Smooth muscle cell (in vitro differentiated cells): ENCODE measurements at regions not wholly inside any gene's neighbourhood (a gene's known extent, or its start where the extent isn't known, plus 50 kb on each side); places are given as distances from the start of the nearest gene placed in this dataset.
A peak's percentile ranks its signal among the peaks of the same experiment; 100 is the strongest.
"Not testable (repeated sequence)": the region's sequence is repeated elsewhere in the genome, so short reads cannot be mapped to it uniquely, and the experiment has no call there.

Experiments
- DNase-seq: peaks from one replicate; lab custom pipeline; 2025; ENCODE audit not compliant: unreplicated experiment; lab: John Stamatoyannopoulos, UW
- H2AFZ ChIP-seq: fragments of 200-600 bp; sonication (generic); 2 replicates; pipeline ENCODE4 v1.6.0; 2016; ENCODE audit warnings: antibody characterized with exemption, low read depth, mild to moderate bottlenecking
- H3F3A ChIP-seq: fragments of 200-600 bp; sonication (generic); 2 replicates; pipeline ENCODE4 v1.6.0; 2017; ENCODE audit warnings: antibody characterized with exemption, low read depth
- H3K27ac ChIP-seq: fragments of 200-600 bp; sonication (generic); 2 replicates; pipeline ENCODE4 v1.5.1; 2016; ENCODE audit warnings: low read depth, mild to moderate bottlenecking
- H3K27me3 ChIP-seq: fragments of 200-600 bp; sonication (generic); 2 replicates; pipeline ENCODE4 v1.6.1; 2016; ENCODE audit warnings: low read depth, mild to moderate bottlenecking
- H3K36me3 ChIP-seq: fragments of 200-600 bp; sonication (generic); 2 replicates; pipeline ENCODE4 v1.5.1; 2016; ENCODE audit warnings: low read depth
- H3K4me1 ChIP-seq: fragments of 200-600 bp; sonication (generic); 2 replicates; pipeline ENCODE4 v1.5.1; 2016; ENCODE audit warnings: low read depth
- H3K4me2 ChIP-seq: fragments of 200-600 bp; sonication (generic); 2 replicates; pipeline ENCODE4 v1.6.0; 2016; ENCODE audit warnings: mild to moderate bottlenecking
- H3K4me3 ChIP-seq: fragments of 200-600 bp; sonication (generic); 2 replicates; pipeline ENCODE4 v1.5.1; 2016; ENCODE audit warnings: mild to moderate bottlenecking
- H3K79me2 ChIP-seq: fragments of 200-600 bp; sonication (generic); 2 replicates; pipeline ENCODE4 v1.6.0; 2016; ENCODE audit warnings: low read depth, mild to moderate bottlenecking
- H3K9ac ChIP-seq: fragments of 200-600 bp; sonication (generic); 2 replicates; pipeline ENCODE4 v1.6.0; 2016; ENCODE audit warnings: low read depth
- H3K9me3 ChIP-seq: fragments of 200-600 bp; sonication (generic); replicated peaks from 2 replicates; pipeline ENCODE4 v1.5.1; 2016; ENCODE audit warnings: low read depth
- H4K20me1 ChIP-seq: fragments of 200-600 bp; sonication (generic); 2 replicates; pipeline ENCODE4 v1.6.0; 2016; ENCODE audit warnings: low read depth
- WGBS: methylation state at CpG from one replicate; pipeline ENCODE4 v1.1.7; 2016; ENCODE audit warnings: low lambda C conversion rate; 5-methylcytosine and 5-hydroxymethylcytosine counted together
- TF ChIP-seq, protein P1 (sequence below): fragments of 200-600 bp; sonication (generic); IDR thresholded peaks from 2 replicates; pipeline ENCODE4 v1.5.1; 2017; ENCODE audit warnings: borderline replicate concordance, mild to moderate bottlenecking, antibody characterized with exemption; ENCODE audit not compliant: insufficient read depth, poor library complexity, severe bottlenecking

DNA sequence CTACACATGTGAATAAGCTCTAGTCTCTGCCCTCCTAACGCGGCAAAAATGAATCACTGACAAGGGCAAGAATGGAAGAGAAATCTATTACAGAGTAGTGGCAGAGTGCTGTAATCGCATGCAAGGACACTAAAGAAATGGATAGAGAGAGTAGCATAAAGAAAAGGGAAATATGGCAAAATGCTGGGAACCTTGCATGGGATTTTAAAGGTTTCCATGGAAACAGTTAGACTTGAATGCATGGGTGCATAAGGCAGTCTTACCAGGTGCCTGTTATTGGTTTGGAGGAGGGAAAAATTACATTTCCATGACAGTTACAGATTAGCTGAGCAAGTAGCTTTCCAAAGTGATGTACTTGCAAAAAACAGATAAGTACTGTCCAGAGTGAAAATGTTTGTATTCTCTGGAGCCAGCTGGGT, 233.4 kb downstream of the PTN start:
- H3K27ac ChIP-seq, result peak overlapping the region; percentile 33
- WGBS, result 17% methylated on average over 3 of the region's 3 CpGs
- no peak overlapping the region for H3K9ac ChIP-seq
- no peaks in the 10 kb centered on the region for H3K27me3 ChIP-seq
- TF ChIP-seq, protein P1, sequence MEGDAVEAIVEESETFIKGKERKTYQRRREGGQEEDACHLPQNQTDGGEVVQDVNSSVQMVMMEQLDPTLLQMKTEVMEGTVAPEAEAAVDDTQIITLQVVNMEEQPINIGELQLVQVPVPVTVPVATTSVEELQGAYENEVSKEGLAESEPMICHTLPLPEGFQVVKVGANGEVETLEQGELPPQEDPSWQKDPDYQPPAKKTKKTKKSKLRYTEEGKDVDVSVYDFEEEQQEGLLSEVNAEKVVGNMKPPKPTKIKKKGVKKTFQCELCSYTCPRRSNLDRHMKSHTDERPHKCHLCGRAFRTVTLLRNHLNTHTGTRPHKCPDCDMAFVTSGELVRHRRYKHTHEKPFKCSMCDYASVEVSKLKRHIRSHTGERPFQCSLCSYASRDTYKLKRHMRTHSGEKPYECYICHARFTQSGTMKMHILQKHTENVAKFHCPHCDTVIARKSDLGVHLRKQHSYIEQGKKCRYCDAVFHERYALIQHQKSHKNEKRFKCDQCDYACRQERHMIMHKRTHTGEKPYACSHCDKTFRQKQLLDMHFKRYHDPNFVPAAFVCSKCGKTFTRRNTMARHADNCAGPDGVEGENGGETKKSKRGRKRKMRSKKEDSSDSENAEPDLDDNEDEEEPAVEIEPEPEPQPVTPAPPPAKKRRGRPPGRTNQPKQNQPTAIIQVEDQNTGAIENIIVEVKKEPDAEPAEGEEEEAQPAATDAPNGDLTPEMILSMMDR, result no peak
- no peak for DNase-seq
- H3K4me1 ChIP-seq, result no peaks in the 10 kb centered on the region
- peaks cover 4% of the 10 kb centered on the region for H3F3A ChIP-seq
- no peak overlapping the region for H3K4me3 ChIP-seq
- no peaks in the 10 kb centered on the region for H4K20me1 ChIP-seq
- no peaks in the 10 kb centered on the region for H3K79me2 ChIP-seq
- H3K4me2 ChIP-seq, result peak overlapping the region; percentile 35
- no peaks in the 10 kb centered on the region for H3K9me3 ChIP-seq
- no peak overlapping the region for H2AFZ ChIP-seq
- no peaks in the 10 kb centered on the region for H3K36me3 ChIP-seq

DNA sequence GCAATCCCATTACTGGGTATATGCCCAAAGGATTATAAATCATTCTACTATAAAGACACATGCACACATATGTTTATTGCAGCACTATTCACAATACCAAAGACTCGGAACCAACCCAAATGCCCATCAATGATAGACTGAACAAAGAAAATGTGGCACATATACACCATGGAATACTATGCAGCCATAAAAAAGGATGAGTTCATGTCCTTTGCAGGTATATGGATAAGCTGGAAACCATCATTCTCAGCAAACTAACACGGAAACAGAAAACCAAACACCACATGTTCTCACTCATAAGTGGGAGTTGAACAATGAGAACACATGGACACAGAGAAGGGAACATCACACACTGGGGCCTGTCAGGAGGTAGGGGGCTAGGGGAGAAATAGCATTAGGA, 235.7 kb downstream of the PTN start:
- not testable (repeated sequence) for H3K9me3 ChIP-seq, H3K4me3 ChIP-seq, H3K4me1 ChIP-seq, H3K79me2 ChIP-seq, H3K4me2 ChIP-seq, H3K36me3 ChIP-seq, H3K27ac ChIP-seq, H2AFZ ChIP-seq, DNase-seq, H3F3A ChIP-seq, H4K20me1 ChIP-seq, H3K27me3 ChIP-seq, H3K9ac ChIP-seq
- WGBS, result 92% methylated on average over 2 of the region's 2 CpGs

DNA sequence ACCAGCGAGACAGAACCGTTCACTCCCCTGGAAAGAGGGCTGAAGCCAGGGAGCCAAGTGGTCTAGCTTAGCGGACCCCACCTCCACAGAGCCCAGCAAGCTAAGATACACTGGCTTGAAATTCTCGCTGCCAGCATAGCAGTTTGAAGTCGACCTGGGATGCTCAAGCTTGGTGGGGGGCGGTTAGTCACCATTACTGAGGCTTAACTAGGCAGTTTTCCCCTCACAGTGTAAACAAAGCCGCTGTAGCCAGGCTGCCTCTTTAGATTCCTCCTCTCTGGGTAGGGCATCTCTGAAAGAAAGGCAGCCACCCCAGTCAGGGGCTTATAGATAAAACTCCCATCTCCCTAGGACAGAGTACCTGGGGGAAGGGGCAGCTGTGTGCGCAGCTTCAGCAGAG, 235.1 kb downstream of the CHRM2 start:
- not testable (repeated sequence) for H3K27me3 ChIP-seq, H3K27ac ChIP-seq, H3K36me3 ChIP-seq, H4K20me1 ChIP-seq, H2AFZ ChIP-seq, H3F3A ChIP-seq, H3K4me3 ChIP-seq, H3K9ac ChIP-seq, H3K79me2 ChIP-seq, DNase-seq, H3K9me3 ChIP-seq, H3K4me1 ChIP-seq, H3K4me2 ChIP-seq
- WGBS, result 76% methylated on average over 8 of the region's 8 CpGs

DNA sequence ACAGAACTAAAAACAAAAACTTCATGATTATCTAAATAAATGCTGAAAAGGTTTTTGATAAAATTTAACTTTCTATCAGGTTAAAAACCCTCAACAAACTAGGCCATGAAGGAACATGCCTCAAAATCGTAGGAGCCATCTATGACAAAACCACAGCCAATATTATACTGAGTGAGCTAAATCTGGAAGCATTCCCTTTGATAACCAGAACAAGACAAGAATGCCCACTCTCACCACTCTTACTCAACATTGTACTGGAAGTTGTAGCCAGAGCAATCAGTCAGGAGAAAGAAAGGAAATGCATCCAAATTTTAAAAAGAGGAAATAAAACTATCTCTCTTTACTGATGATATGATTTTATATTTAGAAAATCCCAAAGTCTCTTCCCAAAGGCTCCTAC, 228.7 kb downstream of the CHRM2 start:
- H3K9me3 ChIP-seq, result no peaks in the 10 kb centered on the region
- H3K36me3 ChIP-seq, result no peaks in the 10 kb centered on the region
- H3K27me3 ChIP-seq, result no peaks in the 10 kb centered on the region
- no peak overlapping the region for H3K4me2 ChIP-seq
- no peaks in the 10 kb centered on the region for H3K79me2 ChIP-seq
- no peak overlapping the region for H2AFZ ChIP-seq
- H4K20me1 ChIP-seq, result no peaks in the 10 kb centered on the region
- 33% methylated on average over 1 of the region's 1 CpG for WGBS
- H3K4me3 ChIP-seq, result no peak overlapping the region
- no peak for DNase-seq
- H3K27ac ChIP-seq, result no peak overlapping the region
- H3K4me1 ChIP-seq, result no peaks in the 10 kb centered on the region
- H3K9ac ChIP-seq, result no peak overlapping the region
- TF ChIP-seq, protein P1, result no peak
- H3F3A ChIP-seq, result no peaks in the 10 kb centered on the region

DNA sequence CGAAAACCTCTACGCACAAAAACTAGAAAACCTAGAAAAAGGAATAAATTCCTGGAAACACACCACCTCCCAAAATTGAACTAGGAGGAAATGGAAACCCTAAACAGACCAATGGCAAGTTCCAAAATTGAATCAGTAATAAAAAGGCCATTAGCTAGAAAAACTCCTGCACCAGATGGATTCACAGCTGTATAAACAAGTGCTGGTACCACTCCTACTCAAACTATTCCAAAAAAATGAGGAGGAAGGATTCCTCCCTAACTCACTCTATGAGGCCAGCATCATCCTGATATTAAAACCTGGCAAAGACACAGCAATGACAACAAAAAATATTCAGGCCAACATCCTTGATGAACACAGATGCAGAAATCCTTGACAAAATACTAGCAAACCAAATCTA, 228.2 kb downstream of the CHRM2 start:
- Histone ChIP-seq H3K36me3 (no peaks in the 10 kb centered on the region), H3F3A (no peaks in the 10 kb centered on the region), H3K27me3 (no peaks in the 10 kb centered on the region), H3K9ac (no peak overlapping the region), H3K4me1 (no peaks in the 10 kb centered on the region), H2AFZ (no peak overlapping the region), H4K20me1 (no peaks in the 10 kb centered on the region), H3K79me2 (no peaks in the 10 kb centered on the region), H3K27ac (no peak overlapping the region), H3K4me3 (no peak overlapping the region), H3K4me2 (no peak overlapping the region), H3K9me3 (no peaks in the 10 kb centered on the region)
- DNase-seq, result no peak
- TF ChIP-seq, protein P1, result no peak
- WGBS, result 95% methylated on average over 2 of the region's 2 CpGs
